ENCODE measurements at regions not wholly inside any gene's neighbourhood (a gene's known extent, or its start where the extent isn't known, plus 50 kb on each side); places are given as distances from the start of the nearest gene placed in this dataset.

GRCh38 chr7:22631730-22632129 lies 95.3 kb upstream of the IL6 start:
- TF ChIP-seq POLR2A (IDR thresholded peaks at IDR 0.05; ENCODE audit: low read depth, low read length) = no peak
- no peak for TF ChIP-seq POLR2AphosphoS5 (IDR thresholded peaks at IDR 0.05; ENCODE audit: low read depth, low read length)
